HepG2 (cell line): ENCODE measurements at regions not wholly inside any gene's neighbourhood (a gene's known extent, or its start where the extent isn't known, plus 50 kb on each side); places are given as distances from the start of the nearest gene placed in this dataset.

Experiments used
- KDM1A ChIP-seq: IDR thresholded peaks from 2 replicates; pipeline ENCODE4 v1.6.1; 2016; ENCODE audit warnings: missing compliant biosample characterization
- ZNF780A ChIP-seq: sonication (generic); formaldehyde crosslinking; IDR thresholded peaks from 2 replicates; pipeline ENCODE4 v1.8.0; 2022; ENCODE audit warnings: mild to moderate bottlenecking, missing genetic modification reagents, moderate library complexity

DNA sequence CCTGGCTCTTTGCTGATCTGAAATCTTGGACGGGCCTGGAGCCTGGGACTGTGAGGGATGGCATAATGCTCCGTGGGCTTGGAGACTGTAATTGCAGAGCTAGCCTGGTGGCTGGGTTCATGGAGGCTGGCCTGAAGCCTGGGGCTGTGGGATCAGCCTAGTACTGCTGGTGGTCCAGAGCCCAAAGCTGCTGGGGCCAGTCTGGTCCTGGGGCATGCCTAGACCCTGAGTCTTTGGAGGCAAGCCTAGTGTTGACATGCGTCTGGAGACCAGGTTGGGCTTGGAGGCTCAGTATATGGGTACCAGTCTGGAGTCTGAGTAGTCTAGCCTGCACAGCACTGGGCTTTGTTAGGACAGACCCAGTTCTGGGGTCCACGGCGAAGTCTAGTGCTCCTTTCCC, 172.0 kb upstream of the ZC4H2 start:
- TF ChIP-seq ZNF780A (CRISPR knock-in tag) = no peak
- no peak for TF ChIP-seq KDM1A (CRISPR knock-in tag)
